ENCODE measurements at regions not wholly inside any gene's neighbourhood (a gene's known extent, or its start where the extent isn't known, plus 50 kb on each side); places are given as distances from the start of the nearest gene placed in this dataset.

GRCh38 chr4:164508771-164509170 is 245.2 kb upstream of the SMIM31 start:
- Histone ChIP-seq H3K27ac (ENCODE audit: low read length) (no peak overlapping the region), H3K4me1 (ENCODE audit: low read length) (no peaks in the 10 kb centered on the region), H3K9ac (ENCODE audit: low read length) (no peak overlapping the region), H3K4me2 (ENCODE audit: low read depth, low read length) (no peak overlapping the region), H3K9me2 (replicated peaks; ENCODE audit: insufficient read depth, low read length) (no peaks in the 10 kb centered on the region), H3K36me3 (replicated peaks; ENCODE audit: insufficient read depth, low read length) (no peaks in the 10 kb centered on the region), H3K27me3 (replicated peaks; ENCODE audit: insufficient read depth, low read length) (no peaks in the 10 kb centered on the region), H4K20me1 (ENCODE audit: insufficient read depth, low read length) (no peaks in the 10 kb centered on the region), H3K9me3 (replicated peaks; ENCODE audit: insufficient read depth, low read length) (no peaks in the 10 kb centered on the region), H2AFZ (ENCODE audit: low read length) (no peak overlapping the region), H3F3A (ENCODE audit: insufficient read depth, low read length) (no peaks in the 10 kb centered on the region), H3K4me3 (ENCODE audit: low read length) (no peak overlapping the region), H3K79me2 (ENCODE audit: low read length) (no peaks in the 10 kb centered on the region)
- no peak for TF ChIP-seq EZH2 (optimal IDR thresholded peaks at IDR 0.05; ENCODE audit: low read depth, low read length)
- TF ChIP-seq CTCF (IDR thresholded peaks at IDR 0.05; ENCODE audit: low read length) = no peak
- no peak for TF ChIP-seq EZH2phosphoT487 (IDR thresholded peaks at IDR 0.05; ENCODE audit: low read length)
- DNase-seq = no peak

- Histone ChIP-seq H3K4me2 (ENCODE audit: low read depth, low read length) (no peak overlapping the region), H3K79me2 (ENCODE audit: low read length) (no peaks in the 10 kb centered on the region), H3K9me3 (replicated peaks; ENCODE audit: insufficient read depth, low read length) (no peaks in the 10 kb centered on the region), H3K9ac (ENCODE audit: low read length) (no peak overlapping the region), H3K27ac (ENCODE audit: low read length) (no peak overlapping the region), H2AFZ (ENCODE audit: low read length) (no peak overlapping the region), H3K4me1 (ENCODE audit: low read length) (no peaks in the 10 kb centered on the region), H3K4me3 (ENCODE audit: low read length) (no peak overlapping the region), H4K20me1 (ENCODE audit: insufficient read depth, low read length) (no peaks in the 10 kb centered on the region), H3F3A (ENCODE audit: insufficient read depth, low read length) (no peaks in the 10 kb centered on the region), H3K27me3 (replicated peaks; ENCODE audit: insufficient read depth, low read length) (no peaks in the 10 kb centered on the region), H3K9me2 (replicated peaks; ENCODE audit: insufficient read depth, low read length) (no peaks in the 10 kb centered on the region), H3K36me3 (replicated peaks; ENCODE audit: insufficient read depth, low read length) (no peaks in the 10 kb centered on the region)
- DNase-seq = no peak
- TF ChIP-seq EZH2 (optimal IDR thresholded peaks at IDR 0.05; ENCODE audit: low read depth, low read length) = no peak
- no peak for TF ChIP-seq CTCF (IDR thresholded peaks at IDR 0.05; ENCODE audit: low read length)
- no peak for TF ChIP-seq EZH2phosphoT487 (IDR thresholded peaks at IDR 0.05; ENCODE audit: low read length)
Observed at GRCh38 chr4:164509951-164510350, 244.0 kb upstream of the SMIM31 start.

- Histone ChIP-seq H2AFZ (ENCODE audit: low read length) (no peak overlapping the region), H4K20me1 (ENCODE audit: insufficient read depth, low read length) (no peaks in the 10 kb centered on the region), H3K79me2 (ENCODE audit: low read length) (no peaks in the 10 kb centered on the region), H3K4me1 (ENCODE audit: low read length) (no peaks in the 10 kb centered on the region), H3F3A (ENCODE audit: insufficient read depth, low read length) (no peaks in the 10 kb centered on the region), H3K4me3 (ENCODE audit: low read length) (no peak overlapping the region), H3K9me3 (replicated peaks; ENCODE audit: insufficient read depth, low read length) (no peaks in the 10 kb centered on the region), H3K9ac (ENCODE audit: low read length) (no peak overlapping the region), H3K27ac (ENCODE audit: low read length) (no peak overlapping the region), H3K27me3 (replicated peaks; ENCODE audit: insufficient read depth, low read length) (no peaks in the 10 kb centered on the region), H3K4me2 (ENCODE audit: low read depth, low read length) (no peak overlapping the region), H3K9me2 (replicated peaks; ENCODE audit: insufficient read depth, low read length) (no peaks in the 10 kb centered on the region), H3K36me3 (replicated peaks; ENCODE audit: insufficient read depth, low read length) (no peaks in the 10 kb centered on the region)
- no peak for DNase-seq
- no peak for TF ChIP-seq CTCF (IDR thresholded peaks at IDR 0.05; ENCODE audit: low read length)
- TF ChIP-seq EZH2 (optimal IDR thresholded peaks at IDR 0.05; ENCODE audit: low read depth, low read length) = no peak
- TF ChIP-seq EZH2phosphoT487 (IDR thresholded peaks at IDR 0.05; ENCODE audit: low read length) = no peak
Observed at GRCh38 chr4:164512124-164512523, 241.8 kb upstream of the SMIM31 start.
